T-helper 2 cell treated with Interferon-gamma antibody and Interleukin-4, amounts not matched to agents 5 μg/mL and 100 μg/mL, for 36 hours (primary cell): ENCODE measurements at regions not wholly inside any gene's neighbourhood (a gene's known extent, or its start where the extent isn't known, plus 50 kb on each side); places are given as distances from the start of the nearest gene placed in this dataset.

ENCODE experiments used
- DNase-seq: peaks from one replicate; pipeline ENCODE4 v3.0.0; 2021; ENCODE audit warnings: low spot score
- H3K27ac Mint-ChIP-seq: one replicate; pipeline ENCODE4 v1.8.0; 2021; ENCODE audit warnings: mild to moderate bottlenecking, mixed read lengths
- H3K27me3 Mint-ChIP-seq: one replicate; pipeline ENCODE4 v1.8.0; 2021; ENCODE audit warnings: low read depth, mixed read lengths
- H3K36me3 Mint-ChIP-seq: one replicate; pipeline ENCODE4 v1.8.0; 2021; ENCODE audit warnings: low read depth, mixed read lengths
- H3K4me1 Mint-ChIP-seq: one replicate; pipeline ENCODE4 v1.8.0; 2021; ENCODE audit warnings: low read depth, mixed read lengths
- H3K4me3 Mint-ChIP-seq: one replicate; pipeline ENCODE4 v1.8.0; 2022; ENCODE audit warnings: mild to moderate bottlenecking, moderate library complexity, mixed read lengths
- H3K9me3 Mint-ChIP-seq: one replicate; pipeline ENCODE4 v1.8.0; 2021; ENCODE audit warnings: mixed read lengths

GRCh38 chr1:199723250-199723956, 304.1 kb upstream of the NR5A2 start:
- Mint-ChIP-seq H3K4me3 (no peak overlapping the region), H3K27ac (no peak overlapping the region), H3K9me3 (no peaks in the 10 kb centered on the region), H3K4me1 (peaks cover 5% of the 10 kb centered on the region), H3K27me3 (peaks cover 5% of the 10 kb centered on the region), H3K36me3 (no peaks in the 10 kb centered on the region)
- no peak for DNase-seq

GRCh38 chr1:199724049-199724448, 303.5 kb upstream of the NR5A2 start:
- DNase-seq: no peak
- Mint-ChIP-seq H3K4me3 (no peak overlapping the region), H3K27ac (no peak overlapping the region), H3K27me3 (peaks cover 5% of the 10 kb centered on the region), H3K4me1 (peaks cover 5% of the 10 kb centered on the region), H3K36me3 (no peaks in the 10 kb centered on the region), H3K9me3 (no peaks in the 10 kb centered on the region)

- Mint-ChIP-seq H3K27ac (no peak overlapping the region), H3K4me3 (no peak overlapping the region), H3K4me1 (peaks cover 5% of the 10 kb centered on the region), H3K27me3 (peaks cover 5% of the 10 kb centered on the region), H3K9me3 (no peaks in the 10 kb centered on the region), H3K36me3 (no peaks in the 10 kb centered on the region)
- DNase-seq: no peak
These were observed 302.4 kb upstream of the NR5A2 start for GRCh38 chr1:199725002-199725565.

- no peaks in the 10 kb centered on the region for H3K36me3 Mint-ChIP-seq
- no peak overlapping the region for H3K27ac Mint-ChIP-seq
- H3K27me3 Mint-ChIP-seq: peaks cover 4% of the 10 kb centered on the region
- H3K4me1 Mint-ChIP-seq: peaks cover 5% of the 10 kb centered on the region
- no peak for DNase-seq
- no peaks in the 10 kb centered on the region for H3K9me3 Mint-ChIP-seq
- H3K4me3 Mint-ChIP-seq: no peak overlapping the region
These were observed 299.8 kb upstream of the NR5A2 start for GRCh38 chr1:199727682-199728081.

- no peak for DNase-seq
- Mint-ChIP-seq H3K27me3 (peaks cover 4% of the 10 kb centered on the region), H3K9me3 (no peaks in the 10 kb centered on the region), H3K4me3 (no peak overlapping the region), H3K4me1 (peaks cover 5% of the 10 kb centered on the region), H3K36me3 (no peaks in the 10 kb centered on the region), H3K27ac (no peak overlapping the region)
These were observed 299.2 kb upstream of the NR5A2 start for GRCh38 chr1:199728345-199728744.

- Mint-ChIP-seq H3K27me3 (peaks cover 2% of the 10 kb centered on the region), H3K4me1 (no peaks in the 10 kb centered on the region), H3K4me3 (no peak overlapping the region), H3K27ac (no peak overlapping the region), H3K9me3 (no peaks in the 10 kb centered on the region), H3K36me3 (no peaks in the 10 kb centered on the region)
- DNase-seq: no peak
These were observed 294.4 kb upstream of the NR5A2 start for GRCh38 chr1:199733125-199733524.

- Mint-ChIP-seq H3K4me3 (no peak overlapping the region), H3K36me3 (no peaks in the 10 kb centered on the region), H3K27me3 (peaks cover 2% of the 10 kb centered on the region), H3K4me1 (no peaks in the 10 kb centered on the region), H3K9me3 (no peaks in the 10 kb centered on the region), H3K27ac (no peak overlapping the region)
- DNase-seq: no peak
These were observed 293.3 kb upstream of the NR5A2 start for GRCh38 chr1:199734186-199734585.

- Mint-ChIP-seq H3K4me3 (no peak overlapping the region), H3K27me3 (no peaks in the 10 kb centered on the region), H3K4me1 (no peaks in the 10 kb centered on the region), H3K36me3 (no peaks in the 10 kb centered on the region), H3K9me3 (no peaks in the 10 kb centered on the region), H3K27ac (no peak overlapping the region)
- no peak for DNase-seq
These were observed 291.9 kb upstream of the NR5A2 start for GRCh38 chr1:199735660-199736059.

- H3K9me3 Mint-ChIP-seq: no peaks in the 10 kb centered on the region
- H3K27me3 Mint-ChIP-seq: no peaks in the 10 kb centered on the region
- H3K4me3 Mint-ChIP-seq: no peak overlapping the region
- H3K27ac Mint-ChIP-seq: no peak overlapping the region
- DNase-seq: no peak
- H3K4me1 Mint-ChIP-seq: no peaks in the 10 kb centered on the region
- H3K36me3 Mint-ChIP-seq: no peaks in the 10 kb centered on the region
These were observed 290.9 kb upstream of the NR5A2 start for GRCh38 chr1:199736646-199737045.

- no peaks in the 10 kb centered on the region for H3K9me3 Mint-ChIP-seq
- H3K36me3 Mint-ChIP-seq: no peaks in the 10 kb centered on the region
- H3K4me3 Mint-ChIP-seq: no peak overlapping the region
- no peak overlapping the region for H3K27ac Mint-ChIP-seq
- H3K4me1 Mint-ChIP-seq: no peaks in the 10 kb centered on the region
- no peak for DNase-seq
- H3K27me3 Mint-ChIP-seq: no peaks in the 10 kb centered on the region
These were observed 285.9 kb upstream of the NR5A2 start for GRCh38 chr1:199741586-199741985.

- no peak overlapping the region for H3K4me3 Mint-ChIP-seq
- no peaks in the 10 kb centered on the region for H3K36me3 Mint-ChIP-seq
- H3K27ac Mint-ChIP-seq: no peak overlapping the region
- no peaks in the 10 kb centered on the region for H3K27me3 Mint-ChIP-seq
- no peaks in the 10 kb centered on the region for H3K4me1 Mint-ChIP-seq
- no peaks in the 10 kb centered on the region for H3K9me3 Mint-ChIP-seq
- no peak for DNase-seq
These were observed 285.0 kb upstream of the NR5A2 start for GRCh38 chr1:199742547-199742946.

- no peak overlapping the region for H3K27ac Mint-ChIP-seq
- no peak for DNase-seq
- H3K9me3 Mint-ChIP-seq: no peaks in the 10 kb centered on the region
- no peaks in the 10 kb centered on the region for H3K27me3 Mint-ChIP-seq
- H3K36me3 Mint-ChIP-seq: no peaks in the 10 kb centered on the region
- no peaks in the 10 kb centered on the region for H3K4me1 Mint-ChIP-seq
- no peak overlapping the region for H3K4me3 Mint-ChIP-seq
These were observed 284.3 kb upstream of the NR5A2 start for GRCh38 chr1:199743227-199743626.

- H3K9me3 Mint-ChIP-seq: no peaks in the 10 kb centered on the region
- no peaks in the 10 kb centered on the region for H3K36me3 Mint-ChIP-seq
- H3K27me3 Mint-ChIP-seq: no peaks in the 10 kb centered on the region
- no peak overlapping the region for H3K4me3 Mint-ChIP-seq
- no peaks in the 10 kb centered on the region for H3K4me1 Mint-ChIP-seq
- DNase-seq: no peak
- no peak overlapping the region for H3K27ac Mint-ChIP-seq
These were observed 280.7 kb upstream of the NR5A2 start for GRCh38 chr1:199746666-199747384.

GRCh38 chr1:199747984-199748383, 279.5 kb upstream of the NR5A2 start:
- Mint-ChIP-seq H3K27me3 (no peaks in the 10 kb centered on the region), H3K4me1 (no peaks in the 10 kb centered on the region), H3K9me3 (no peaks in the 10 kb centered on the region), H3K27ac (no peak overlapping the region), H3K36me3 (no peaks in the 10 kb centered on the region), H3K4me3 (no peak overlapping the region)
- DNase-seq: no peak
